BE2C (cell line): ENCODE measurements at regions not wholly inside any gene's neighbourhood (a gene's known extent, or its start where the extent isn't known, plus 50 kb on each side); places are given as distances from the start of the nearest gene placed in this dataset.
"Not testable (repeated sequence)": the region's sequence is repeated elsewhere in the genome, so short reads cannot be mapped to it uniquely, and the experiment has no call there.

Experiments
- DNase-seq: peaks from one replicate; pipeline ENCODE4 v3.0.0-alpha.2; 2020
- H3K27me3 ChIP-seq: fragments of 250-450 bp; sonication (Bioruptor Pico); 2 replicates; pipeline ENCODE4 v1.5.1; 2020; ENCODE audit warnings: mild to moderate bottlenecking
- H3K36me3 ChIP-seq: fragments of 250-450 bp; sonication (Bioruptor Pico); 2 replicates; pipeline ENCODE4 v1.5.1; 2020; ENCODE audit warnings: mild to moderate bottlenecking
- H3K4me1 ChIP-seq: fragments of 250-450 bp; sonication (Bioruptor Pico); 2 replicates; pipeline ENCODE4 v1.5.1; 2020
- H3K4me3 ChIP-seq: 2 replicates; pipeline ENCODE4 v1.5.1; 2011; ENCODE audit warnings: low read depth, low read length
- H3K9me3 ChIP-seq: fragments of 250-450 bp; sonication (Bioruptor Pico); 2 replicates; pipeline ENCODE4 v1.5.1; 2020
- CTCF ChIP-seq: IDR thresholded peaks from 2 replicates; pipeline ENCODE4 v1.5.1; 2012; ENCODE audit warnings: mild to moderate bottlenecking, low read depth, low read length

DNA sequence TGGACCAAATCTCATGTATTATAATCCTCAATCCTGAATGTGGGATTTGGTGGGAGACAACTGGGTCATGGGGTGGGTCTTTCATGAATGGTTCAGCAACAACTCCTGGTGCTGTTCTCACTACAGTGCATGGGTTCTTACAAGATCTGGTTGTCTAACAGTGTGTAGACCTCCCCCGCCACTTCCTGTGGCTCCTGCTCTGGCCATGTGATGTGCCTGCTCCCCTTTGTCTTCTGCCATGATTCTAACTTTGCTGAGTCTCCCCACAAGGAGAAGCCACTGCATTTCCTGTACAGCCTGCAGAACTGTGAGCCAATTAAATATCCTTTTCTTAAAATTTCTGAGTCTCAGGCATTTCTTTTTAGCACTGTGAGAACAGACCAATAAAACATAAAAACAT is 557.5 kb downstream of the GOLGA6L6 start:
- Histone ChIP-seq H3K27me3 (no peaks in the 10 kb centered on the region), H3K4me1 (no peaks in the 10 kb centered on the region), H3K9me3 (no peaks in the 10 kb centered on the region), H3K36me3 (no peaks in the 10 kb centered on the region), H3K4me3 (no peak overlapping the region)
- TF ChIP-seq CTCF = no peak
- no peak for DNase-seq

DNA sequence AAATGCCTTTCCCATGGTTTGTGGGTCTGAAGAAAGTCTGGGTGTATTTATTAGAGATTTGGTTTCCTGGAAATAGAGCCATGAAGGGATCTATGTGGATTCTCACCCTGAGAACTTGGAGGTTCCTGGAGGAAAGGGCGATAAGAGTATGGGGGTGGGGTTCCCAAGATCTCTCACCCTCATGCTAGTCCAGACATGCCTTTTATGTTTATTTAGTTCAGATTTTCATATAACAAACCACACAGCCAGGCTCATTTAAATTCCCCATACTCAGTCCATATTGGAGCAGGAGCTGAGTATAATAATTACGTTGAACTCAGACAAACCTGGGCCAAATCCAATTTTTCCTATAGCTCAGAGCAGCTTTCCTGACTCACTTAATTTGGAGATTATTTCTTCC is 566.6 kb downstream of the GOLGA6L6 start:
- H3K9me3 ChIP-seq = no peaks in the 10 kb centered on the region
- DNase-seq = no peak
- H3K4me3 ChIP-seq = no peak overlapping the region
- no peak for TF ChIP-seq CTCF
- no peaks in the 10 kb centered on the region for H3K4me1 ChIP-seq
- H3K27me3 ChIP-seq = no peaks in the 10 kb centered on the region
- no peaks in the 10 kb centered on the region for H3K36me3 ChIP-seq

GRCh38 chr15:19973718-19974117 is 567.9 kb downstream of the GOLGA6L6 start:
- H3K4me1 ChIP-seq = no peaks in the 10 kb centered on the region
- no peak overlapping the region for H3K4me3 ChIP-seq
- TF ChIP-seq CTCF = no peak
- peak; percentile 11 for DNase-seq
- no peaks in the 10 kb centered on the region for H3K9me3 ChIP-seq
- no peaks in the 10 kb centered on the region for H3K36me3 ChIP-seq
- H3K27me3 ChIP-seq = no peaks in the 10 kb centered on the region

- not testable (repeated sequence) for H3K9me3 ChIP-seq, H3K4me3 ChIP-seq, H3K36me3 ChIP-seq, DNase-seq, H3K27me3 ChIP-seq, H3K4me1 ChIP-seq
Observed at GRCh38 chr15:19972582-19972981, 569.0 kb downstream of the GOLGA6L6 start.

DNA sequence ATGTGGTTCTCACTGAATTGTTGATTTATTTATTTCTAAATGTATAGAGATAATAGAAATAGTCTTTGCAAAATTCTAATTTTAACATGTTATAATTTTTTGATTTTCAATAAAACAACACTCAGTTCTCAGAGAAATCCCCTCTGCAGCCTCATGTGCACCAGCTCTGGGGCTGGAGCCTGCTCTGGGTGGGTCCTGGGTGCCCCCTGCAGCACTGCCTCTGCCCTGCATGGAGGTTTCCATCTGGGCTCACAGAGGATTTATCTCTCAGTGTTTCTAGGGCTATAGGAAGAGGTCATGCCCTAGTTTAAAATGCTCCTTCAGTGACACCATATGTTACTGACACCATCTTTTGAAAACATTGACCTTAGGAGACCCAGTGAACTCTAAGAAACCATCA is 576.0 kb downstream of the GOLGA6L6 start:
- H3K9me3 ChIP-seq, H3K4me3 ChIP-seq, H3K36me3 ChIP-seq, H3K4me1 ChIP-seq, DNase-seq, H3K27me3 ChIP-seq: not testable (repeated sequence)

DNA sequence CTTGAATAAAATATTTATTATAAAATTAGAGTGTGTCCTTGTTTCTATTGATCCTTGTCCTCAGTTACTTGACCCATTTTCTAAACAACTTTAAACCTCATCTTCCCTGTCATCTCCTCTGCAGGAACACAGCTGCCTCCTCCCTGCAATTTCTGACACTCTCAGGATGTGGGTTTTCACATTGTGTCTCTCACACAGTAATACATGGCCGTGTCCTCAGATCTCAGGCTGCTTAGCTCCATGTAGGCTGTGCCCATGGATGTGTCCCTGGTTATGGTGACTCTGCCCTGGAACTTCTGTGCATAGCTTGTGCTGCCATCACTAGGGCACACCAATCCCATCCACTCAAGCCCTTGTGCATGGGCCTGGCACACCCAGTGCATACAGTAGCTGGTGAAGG is 577.1 kb downstream of the GOLGA6L6 start:
- not testable (repeated sequence) for DNase-seq, H3K4me1 ChIP-seq, H3K4me3 ChIP-seq, H3K9me3 ChIP-seq, H3K36me3 ChIP-seq, H3K27me3 ChIP-seq

GRCh38 chr15:19956124-19956796 is 585.3 kb downstream of the GOLGA6L6 start:
- no peaks in the 10 kb centered on the region for H3K4me1 ChIP-seq
- no peak for TF ChIP-seq CTCF
- no peaks in the 10 kb centered on the region for H3K27me3 ChIP-seq
- no peaks in the 10 kb centered on the region for H3K36me3 ChIP-seq
- DNase-seq = no peak
- H3K4me3 ChIP-seq = no peak overlapping the region
- no peaks in the 10 kb centered on the region for H3K9me3 ChIP-seq
